Lower leg skin (tissue), 4 donors: ENCODE measurements at regions not wholly inside any gene's neighbourhood (a gene's known extent, or its start where the extent isn't known, plus 50 kb on each side); places are given as distances from the start of the nearest gene placed in this dataset.

ENCODE experiments used
- DNase-seq, 2 donors: peaks; one replicate each; pipeline ENCODE4 v3.0.0-alpha.2; 2019; ENCODE audit warnings: low spot score in 2 of 2
- H3K4me3 ChIP-seq: fragments of 200-600 bp; sonication (generic); 2 replicates; pipeline ENCODE4 v1.5.1; 2017; ENCODE audit warnings: mild to moderate bottlenecking, low read depth; ENCODE audit not compliant: poor library complexity, severe bottlenecking
- POLR2A ChIP-seq, 2 donors: fragments of 450-650 bp; IDR thresholded peaks; one replicate each; pipeline ENCODE4 v1.6.1; 2016 to 2017; ENCODE audit warnings: antibody characterized with exemption in 2 of 2, mild to moderate bottlenecking in 1 of 2, moderate library complexity in 1 of 2
- WGBS, 2 donors: methylation state at CpG; one replicate each; pipeline ENCODE4 v1.1.5; 2018; 5-methylcytosine and 5-hydroxymethylcytosine counted together
- intact Hi-C: fragments of 100-400 bp; cut with DNase I; formaldehyde crosslinking; loops from one replicate; pipeline ENCODE4 v1.15.0; 2023; ENCODE audit warnings: low total_unique reads
- TF ChIP-seq, protein P1 (sequence below), 3 donors: fragments of 450-650 bp; IDR thresholded peaks; one replicate each; pipeline ENCODE4 v1.5.1; 2016; ENCODE audit warnings: antibody characterized with exemption in 3 of 3, mild to moderate bottlenecking in 3 of 3, moderate library complexity in 2 of 3

DNA sequence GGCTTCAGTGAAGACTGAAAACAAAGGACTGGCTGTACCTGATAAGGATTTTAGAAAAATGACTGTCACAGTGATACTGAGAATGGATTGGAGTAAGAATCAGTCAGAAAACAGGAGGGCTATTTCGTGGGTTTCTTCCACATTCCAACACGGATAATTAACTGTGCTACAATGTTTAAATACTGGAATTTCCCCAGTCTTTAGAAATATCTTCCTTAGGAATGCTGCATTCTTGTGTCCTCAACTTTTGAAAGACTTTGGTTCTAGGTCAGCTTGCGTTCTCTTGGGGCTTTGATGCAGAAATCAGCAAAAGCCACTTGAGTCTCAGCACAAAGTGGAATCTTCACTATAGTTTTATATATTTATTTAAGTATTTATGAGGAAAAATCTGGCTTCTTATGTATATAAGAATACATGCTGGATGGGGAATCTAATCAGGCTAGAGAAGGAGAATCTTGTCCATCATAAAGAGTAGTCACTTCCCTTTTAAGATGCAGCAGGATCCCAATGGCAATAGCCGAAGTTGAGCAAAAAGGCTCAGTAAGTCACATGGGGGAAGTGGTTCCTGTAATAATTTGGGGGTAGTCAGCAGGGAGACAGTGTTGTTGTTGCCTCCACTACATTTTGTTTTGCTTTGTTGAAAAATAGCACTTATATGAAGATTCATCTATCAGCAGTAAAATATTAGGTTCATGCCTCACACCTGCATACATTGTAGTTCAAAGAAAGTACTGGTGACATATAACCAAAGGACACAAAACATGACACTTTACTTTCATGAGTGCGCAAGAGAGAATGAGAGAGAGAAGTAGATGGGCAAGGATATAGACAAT lies 86.0 kb downstream of the CH25H start:
- TF ChIP-seq, protein P1, sequence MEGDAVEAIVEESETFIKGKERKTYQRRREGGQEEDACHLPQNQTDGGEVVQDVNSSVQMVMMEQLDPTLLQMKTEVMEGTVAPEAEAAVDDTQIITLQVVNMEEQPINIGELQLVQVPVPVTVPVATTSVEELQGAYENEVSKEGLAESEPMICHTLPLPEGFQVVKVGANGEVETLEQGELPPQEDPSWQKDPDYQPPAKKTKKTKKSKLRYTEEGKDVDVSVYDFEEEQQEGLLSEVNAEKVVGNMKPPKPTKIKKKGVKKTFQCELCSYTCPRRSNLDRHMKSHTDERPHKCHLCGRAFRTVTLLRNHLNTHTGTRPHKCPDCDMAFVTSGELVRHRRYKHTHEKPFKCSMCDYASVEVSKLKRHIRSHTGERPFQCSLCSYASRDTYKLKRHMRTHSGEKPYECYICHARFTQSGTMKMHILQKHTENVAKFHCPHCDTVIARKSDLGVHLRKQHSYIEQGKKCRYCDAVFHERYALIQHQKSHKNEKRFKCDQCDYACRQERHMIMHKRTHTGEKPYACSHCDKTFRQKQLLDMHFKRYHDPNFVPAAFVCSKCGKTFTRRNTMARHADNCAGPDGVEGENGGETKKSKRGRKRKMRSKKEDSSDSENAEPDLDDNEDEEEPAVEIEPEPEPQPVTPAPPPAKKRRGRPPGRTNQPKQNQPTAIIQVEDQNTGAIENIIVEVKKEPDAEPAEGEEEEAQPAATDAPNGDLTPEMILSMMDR (IDR thresholded peaks at IDR 0.05) = no peak
- TF ChIP-seq POLR2A (IDR thresholded peaks at IDR 0.05) = no peak
- intact Hi-C loops = no loop called here
- 86% methylated on average over 5 of the region's 5 CpGs for WGBS, 2 donors
- no peak overlapping the region for H3K4me3 ChIP-seq
- no peak for DNase-seq

DNA sequence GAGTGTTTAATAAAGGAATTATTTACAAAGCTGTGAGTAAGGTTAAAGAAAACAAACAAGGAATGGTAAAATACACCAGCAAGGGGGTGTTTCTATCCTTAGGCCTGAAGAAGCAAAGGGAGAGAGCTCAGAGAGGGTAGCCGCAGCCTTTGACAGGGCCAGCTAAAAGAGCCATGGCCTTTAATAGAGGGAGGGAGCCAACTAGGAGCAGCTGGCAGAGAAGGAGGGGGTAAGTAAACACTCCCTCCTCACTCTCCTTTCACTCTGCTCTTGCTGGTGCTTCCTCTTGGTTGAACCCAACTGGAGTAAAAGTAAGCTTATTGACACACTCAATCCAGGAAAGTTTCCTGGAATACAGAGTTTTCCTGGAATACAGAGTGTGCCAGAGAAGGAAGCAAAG lies 87.5 kb downstream of the CH25H start:
- TF ChIP-seq, protein P1 (IDR thresholded peaks at IDR 0.05) = no peak
- no peak for TF ChIP-seq POLR2A (IDR thresholded peaks at IDR 0.05)
- no peak overlapping the region for H3K4me3 ChIP-seq
- DNase-seq = no peak
- intact Hi-C loops = no loop called here
- WGBS, 2 donors = 95 to 100% methylated on average over 1 of the region's 1 CpG

DNA sequence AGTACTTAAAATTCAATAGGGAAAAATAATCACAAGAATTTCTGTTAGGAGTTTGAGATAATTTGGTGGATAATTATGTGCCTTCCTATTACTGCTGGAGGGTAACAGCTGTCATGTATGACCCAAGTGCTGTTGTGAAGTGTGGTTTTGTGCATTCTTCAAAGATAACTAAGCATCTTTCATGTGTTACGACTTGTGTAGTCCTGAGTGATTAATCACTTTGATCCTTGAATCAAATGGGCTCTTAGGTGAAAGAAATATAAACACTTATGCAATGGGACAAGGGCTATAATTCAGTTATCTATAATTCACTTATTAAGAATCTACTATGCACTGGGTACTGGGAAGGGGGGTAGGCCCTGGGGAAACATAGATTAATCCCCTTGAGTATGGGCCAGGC lies 89.0 kb downstream of the CH25H start:
- TF ChIP-seq POLR2A (IDR thresholded peaks at IDR 0.05) = no peak
- TF ChIP-seq, protein P1 (IDR thresholded peaks at IDR 0.05) = no peak
- DNase-seq = no peak
- intact Hi-C loops = no loop called here
- no peak overlapping the region for H3K4me3 ChIP-seq
- WGBS, 2 donors = 0 to 26% methylated on average over 1 of the region's 1 CpG

DNA sequence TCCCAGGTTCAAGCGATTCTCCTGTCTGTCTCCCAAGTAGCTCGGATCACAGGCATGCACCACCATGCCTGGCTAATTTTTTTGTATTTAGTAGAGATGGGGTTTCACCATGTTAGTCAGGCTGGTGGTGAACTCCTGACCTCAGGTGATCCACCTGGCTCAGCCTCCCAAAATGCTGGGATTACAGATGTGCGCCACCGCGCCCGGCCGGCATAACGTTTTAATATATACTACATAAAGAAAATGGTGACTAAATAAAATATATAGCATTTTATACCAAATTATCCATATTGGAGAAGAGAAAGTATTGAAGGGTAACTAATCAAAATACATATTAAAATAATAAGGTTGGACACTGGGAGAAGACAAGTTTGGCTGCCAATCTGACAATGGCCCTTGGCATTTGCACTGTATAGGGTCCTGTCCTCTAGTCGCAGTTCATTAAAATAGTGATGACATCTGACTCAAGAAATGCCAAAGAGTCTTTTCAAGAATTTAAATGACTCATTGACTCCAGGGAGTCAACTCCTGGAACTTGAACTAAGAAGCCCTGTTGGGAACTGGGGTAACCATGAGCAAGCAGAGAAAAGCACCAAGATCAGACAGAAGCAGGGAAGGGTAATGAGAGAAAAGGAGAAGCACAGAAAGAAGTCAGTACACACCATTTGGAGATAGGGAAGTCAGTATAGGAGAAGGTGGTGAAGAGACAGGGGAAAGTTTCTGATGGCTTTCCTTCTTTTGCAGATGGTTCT lies 91.1 kb downstream of the CH25H start:
- 80 to 85% methylated on average over 9 of the region's 9 CpGs for WGBS, 2 donors
- no peak for DNase-seq
- TF ChIP-seq, protein P1 (IDR thresholded peaks at IDR 0.05) = no peak
- no peak for TF ChIP-seq POLR2A (IDR thresholded peaks at IDR 0.05)
- intact Hi-C loops = no loop called here
- no peak overlapping the region for H3K4me3 ChIP-seq

DNA sequence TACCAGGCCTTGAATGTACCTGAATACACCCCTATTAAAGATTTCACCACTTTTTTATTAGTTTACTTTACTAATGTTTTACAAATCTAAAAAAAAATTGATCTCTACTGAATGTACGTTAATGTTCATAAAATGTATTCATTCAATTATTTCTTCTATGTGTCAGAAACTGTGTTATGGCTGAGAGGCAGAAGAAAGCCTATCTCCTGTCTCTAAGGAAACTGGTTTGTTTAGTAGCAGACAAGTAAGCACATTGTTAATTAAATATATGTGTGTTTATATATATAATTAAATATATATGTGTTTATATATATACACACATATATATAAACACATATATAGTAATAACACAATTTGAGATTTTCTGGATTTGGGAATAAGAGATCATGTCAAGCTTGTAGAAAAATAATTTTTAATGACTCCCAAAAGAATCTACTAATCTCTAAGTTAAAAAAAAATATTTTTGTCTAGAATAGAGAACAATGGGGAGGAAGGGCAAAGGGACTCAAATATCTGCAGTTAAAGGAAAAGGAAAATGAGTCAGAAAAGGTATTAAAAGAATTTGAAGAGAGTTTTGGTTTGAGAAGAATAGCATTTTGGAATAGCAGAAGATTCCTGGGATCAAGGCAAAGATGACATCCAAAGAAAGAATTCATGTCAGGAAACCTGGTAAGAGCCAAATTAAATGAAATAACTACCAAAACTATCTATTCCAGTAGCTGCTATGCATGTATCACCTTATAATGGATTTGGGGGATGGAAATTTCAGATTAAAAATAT lies 92.1 kb downstream of the CH25H start:
- intact Hi-C loops = no loop called here
- no peak for TF ChIP-seq POLR2A (IDR thresholded peaks at IDR 0.05)
- TF ChIP-seq, protein P1 (IDR thresholded peaks at IDR 0.05) = no peak
- H3K4me3 ChIP-seq = no peak overlapping the region
- DNase-seq = no peak
- 69 to 72% methylated on average over 1 of the region's 1 CpG for WGBS, 2 donors
